DMS79 (cell line): ENCODE measurements at regions not wholly inside any gene's neighbourhood (a gene's known extent, or its start where the extent isn't known, plus 50 kb on each side); places are given as distances from the start of the nearest gene placed in this dataset.

Experiments
- DNase-seq: peaks from one replicate; lab custom pipeline; 2025; lab: John Stamatoyannopoulos, UW

DNA sequence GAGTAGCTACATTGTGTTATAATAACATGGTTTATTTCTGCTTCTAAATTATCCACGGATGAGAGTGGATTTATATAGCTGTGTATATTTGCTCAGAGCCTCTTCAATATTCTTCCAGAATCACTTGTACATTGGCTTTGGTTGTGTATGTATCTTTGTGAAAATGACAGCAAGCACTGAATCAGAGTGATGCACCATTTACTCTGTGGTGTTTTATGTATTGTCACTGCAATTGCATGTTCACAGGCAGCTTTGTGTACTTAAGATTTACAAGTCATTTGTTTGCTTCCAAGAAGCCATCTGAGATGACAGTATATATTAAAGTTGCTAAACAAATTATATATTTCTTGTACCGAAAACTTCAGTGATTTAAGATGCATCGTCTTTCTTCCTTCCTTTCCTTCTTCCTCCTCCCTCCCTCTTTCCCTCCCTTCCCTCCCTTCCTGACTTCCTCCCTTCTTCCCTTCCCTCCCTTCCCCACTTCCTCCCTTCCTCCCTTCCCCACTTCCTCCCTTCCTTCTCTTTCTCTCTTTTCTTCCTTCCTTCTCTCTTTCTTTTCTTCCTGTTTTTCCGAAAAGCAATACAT lies 362.3 kb upstream of the GOLIM4 start:
- DNase-seq = no peak

DNA sequence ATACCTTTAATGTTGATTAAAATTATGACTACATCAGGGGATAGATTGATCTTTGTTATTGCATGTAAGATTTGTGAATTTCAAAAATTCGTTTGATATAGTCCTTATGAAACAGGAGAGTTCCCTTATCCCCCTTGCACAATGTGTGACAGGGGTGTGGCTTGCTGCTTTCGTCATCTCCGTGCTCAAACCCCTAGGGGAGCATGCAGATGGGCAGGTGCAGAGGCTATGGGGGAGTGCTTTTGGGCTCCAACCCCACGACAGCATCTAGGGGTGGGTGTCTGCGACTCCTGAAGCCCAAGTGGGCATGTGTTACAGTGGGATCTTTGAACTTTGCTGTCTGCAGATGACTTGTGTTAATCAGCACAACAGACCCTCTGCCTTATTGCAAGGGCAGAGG lies 360.1 kb upstream of the GOLIM4 start:
- DNase-seq = no peak

DNA sequence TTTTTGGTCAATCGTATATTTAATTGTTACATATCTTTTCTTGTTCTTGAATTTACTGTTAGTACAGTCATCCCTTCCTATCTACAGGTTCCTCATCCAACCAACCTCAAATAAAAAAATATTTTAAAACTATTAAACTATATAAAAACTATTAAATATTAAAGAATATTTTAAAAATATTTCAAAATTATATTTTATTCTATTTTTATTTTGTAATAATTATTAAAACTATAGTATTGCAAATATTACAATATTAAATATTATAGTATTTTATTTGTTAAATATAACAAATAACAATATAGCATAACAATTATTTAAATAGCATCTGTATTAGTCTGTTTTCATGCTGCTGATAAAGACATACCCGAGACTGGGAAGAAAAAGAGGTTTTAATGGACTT lies 357.9 kb upstream of the GOLIM4 start:
- DNase-seq = no peak

DNA sequence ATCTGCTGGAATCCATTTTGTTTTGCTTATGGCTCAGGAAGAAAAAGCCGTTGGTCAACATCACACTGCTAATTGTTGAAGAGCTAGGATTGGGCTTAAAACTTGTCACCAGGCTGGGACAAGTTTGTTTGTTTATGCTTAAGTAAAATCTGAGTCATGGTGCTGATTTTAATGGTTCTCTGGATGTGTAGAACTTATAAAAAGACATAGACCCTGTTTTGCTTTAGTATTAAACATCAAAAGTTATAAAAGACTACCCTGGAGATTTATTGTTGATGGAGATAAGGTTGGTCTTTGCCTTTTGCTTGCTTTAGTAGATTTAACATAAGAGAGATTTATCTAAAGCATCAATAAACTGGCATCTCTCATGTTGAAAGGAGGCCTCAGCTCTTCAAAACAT lies 348.2 kb upstream of the GOLIM4 start:
- DNase-seq = no peak

DNA sequence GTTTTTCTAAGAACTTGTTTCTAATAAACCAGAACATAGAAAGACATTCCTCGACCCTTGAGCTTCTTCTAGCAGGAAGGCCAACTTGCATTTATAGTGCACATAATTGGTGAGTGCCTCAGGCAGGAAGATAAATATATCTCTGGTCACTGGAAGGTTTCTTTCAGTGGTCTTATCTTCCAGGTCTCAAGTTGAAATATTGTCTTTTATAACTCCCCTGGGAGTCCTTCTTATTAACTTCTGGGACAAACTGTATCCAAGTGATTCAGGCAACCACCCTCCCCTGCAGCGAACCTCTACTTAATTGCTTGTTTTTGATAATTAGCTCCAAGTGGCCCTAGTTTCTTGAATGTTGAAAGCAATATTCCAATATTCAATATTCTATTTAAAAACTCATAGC lies 346.8 kb upstream of the GOLIM4 start:
- no peak for DNase-seq

DNA sequence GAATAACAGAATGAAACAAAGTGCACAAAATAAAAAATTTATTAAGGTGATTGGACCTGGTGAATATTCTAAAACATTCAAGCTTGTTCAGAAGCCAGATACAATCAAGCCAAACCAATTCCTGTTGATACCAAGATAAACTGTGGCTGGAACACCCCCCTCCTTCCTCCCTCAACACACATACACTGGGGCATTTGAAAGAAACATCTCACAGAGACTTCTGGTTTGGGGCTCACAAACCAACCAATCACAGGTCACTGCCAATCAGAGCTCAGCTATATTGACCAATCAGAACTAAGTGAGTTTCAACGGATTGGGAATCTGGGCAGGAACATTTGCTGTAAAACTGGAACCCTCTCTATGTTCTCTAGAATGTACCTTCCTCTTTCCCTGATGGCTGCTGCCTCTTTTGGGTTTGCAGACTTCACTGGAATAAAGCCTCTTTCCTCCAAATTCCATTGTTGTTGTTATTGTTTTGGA lies 340.6 kb upstream of the GOLIM4 start:
- no peak for DNase-seq

DNA sequence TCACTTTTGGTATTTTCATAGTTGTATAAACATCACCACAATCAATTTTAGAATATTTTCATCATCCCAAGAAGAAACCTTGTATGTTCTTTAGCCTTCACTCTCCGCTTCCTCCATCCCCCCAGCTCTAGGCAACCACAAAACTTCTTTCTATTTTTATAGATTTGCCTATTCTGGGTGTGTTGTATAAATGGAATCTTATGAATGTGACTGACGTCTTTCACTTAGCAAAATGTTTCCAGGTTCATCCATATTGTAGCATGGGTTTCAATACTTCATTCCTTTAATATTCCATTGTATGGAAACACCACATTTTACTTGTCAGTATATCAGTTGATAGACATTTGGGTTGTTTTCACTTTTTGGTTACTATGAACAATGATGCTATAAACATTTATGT lies 335.8 kb upstream of the GOLIM4 start:
- DNase-seq = no peak

DNA sequence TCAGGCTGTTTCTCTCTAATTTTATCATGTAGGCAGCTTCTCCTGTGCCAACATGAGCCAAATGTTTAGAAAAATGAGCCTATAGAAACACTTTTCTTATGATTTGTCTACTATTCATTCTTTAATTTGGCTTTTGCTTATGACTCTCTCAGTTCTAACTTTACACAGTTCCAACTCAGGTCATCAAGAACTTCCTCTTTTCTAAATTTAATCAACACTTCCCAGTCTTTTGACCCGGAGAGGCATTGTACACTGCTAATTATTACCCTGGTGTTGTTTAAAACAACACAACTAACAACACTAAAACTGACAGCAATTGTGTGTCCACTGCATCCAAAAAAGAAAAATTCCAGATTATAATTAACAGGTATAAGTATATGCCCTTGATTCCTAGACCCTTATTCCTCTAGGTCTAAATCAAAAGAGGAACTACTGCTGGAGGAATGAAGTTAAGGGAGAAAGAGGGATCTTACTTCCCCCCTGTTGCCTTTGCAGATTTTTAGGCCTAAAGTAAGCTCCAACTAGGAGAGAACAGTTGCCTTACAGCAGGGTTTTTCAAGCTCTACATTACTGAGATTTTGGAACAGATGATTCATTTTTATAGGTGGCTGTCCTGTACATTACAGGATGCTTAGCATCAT lies 332.2 kb upstream of the GOLIM4 start:
- no peak for DNase-seq

DNA sequence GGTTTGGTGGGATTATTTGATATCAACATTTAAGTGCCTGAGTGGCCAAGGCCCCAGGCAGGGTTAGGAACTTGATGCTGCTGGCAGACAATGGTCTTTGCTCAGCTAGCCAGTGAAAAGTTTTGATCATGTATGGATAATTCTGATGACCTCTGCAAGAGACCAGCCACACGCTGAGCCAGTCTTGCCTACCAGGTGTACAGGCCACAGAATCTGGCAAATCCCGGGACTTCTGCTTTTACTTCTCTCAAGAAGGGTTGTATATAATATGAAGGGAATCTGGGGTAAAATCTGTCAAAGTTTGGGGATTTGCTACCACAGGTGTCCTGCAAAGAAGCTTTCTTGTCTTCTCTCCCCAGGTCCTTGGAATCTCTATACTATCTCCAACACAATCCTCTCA lies 331.4 kb upstream of the GOLIM4 start:
- DNase-seq = no peak

DNA sequence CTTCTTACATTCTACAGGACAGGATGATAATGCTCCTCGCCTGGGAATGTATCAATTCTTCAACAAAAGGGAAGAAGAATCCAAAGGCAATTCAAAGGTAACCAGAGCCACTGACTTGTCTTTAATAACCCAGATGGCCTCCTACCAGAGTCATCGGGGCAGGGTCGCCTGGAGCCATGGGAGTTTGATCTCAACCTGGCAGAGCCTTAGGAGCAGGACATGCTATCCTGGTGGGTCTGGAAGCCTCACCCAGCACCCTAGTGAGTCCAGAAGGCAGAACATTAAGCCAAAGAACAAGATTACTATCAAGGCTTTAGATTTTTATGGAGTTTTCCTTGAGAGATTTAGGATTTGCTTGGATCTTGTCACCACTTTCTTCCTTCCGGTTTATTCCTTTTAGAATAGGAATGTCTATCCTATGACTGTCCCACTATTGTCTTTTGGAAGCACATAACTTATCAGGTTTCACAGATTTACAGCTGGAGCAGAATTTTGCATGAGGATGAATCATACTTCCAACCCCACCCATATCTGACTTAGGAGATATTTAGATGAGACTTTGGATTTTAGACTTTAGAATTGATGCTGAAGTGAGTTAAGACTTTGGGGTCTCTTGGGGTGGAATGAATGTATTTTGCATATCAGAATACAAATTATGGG lies 330.3 kb upstream of the GOLIM4 start:
- DNase-seq = no peak

DNA sequence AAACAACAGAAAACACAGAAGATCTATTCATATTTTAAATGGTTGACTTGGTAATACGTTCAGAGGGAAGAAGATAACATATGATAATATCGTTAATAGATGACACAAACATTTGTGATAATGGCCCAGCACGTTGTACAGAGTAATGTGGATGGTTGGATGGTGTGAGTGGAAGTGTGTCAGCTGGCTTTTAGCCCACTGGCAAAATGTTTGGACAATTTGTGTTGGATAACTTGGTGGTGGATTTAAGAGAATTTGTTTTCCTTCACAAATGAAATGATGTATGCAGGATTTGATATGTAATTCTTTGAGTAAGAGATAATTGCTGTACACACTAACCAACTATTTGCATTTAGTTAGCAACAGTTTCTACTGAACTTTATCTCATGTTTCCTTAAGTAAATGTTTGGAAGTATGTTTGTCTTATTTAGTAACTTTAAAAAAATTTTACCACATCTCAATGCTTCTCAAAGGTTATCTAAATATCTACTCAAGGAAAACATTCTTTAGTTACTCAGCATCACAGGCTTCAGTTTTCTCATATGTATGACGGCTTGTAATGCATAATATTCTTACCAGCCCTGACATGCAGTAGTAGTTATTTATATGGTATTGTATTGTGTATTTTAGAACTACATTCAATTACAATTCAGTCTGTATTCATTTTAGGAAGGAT lies 328.5 kb upstream of the GOLIM4 start:
- no peak for DNase-seq

DNA sequence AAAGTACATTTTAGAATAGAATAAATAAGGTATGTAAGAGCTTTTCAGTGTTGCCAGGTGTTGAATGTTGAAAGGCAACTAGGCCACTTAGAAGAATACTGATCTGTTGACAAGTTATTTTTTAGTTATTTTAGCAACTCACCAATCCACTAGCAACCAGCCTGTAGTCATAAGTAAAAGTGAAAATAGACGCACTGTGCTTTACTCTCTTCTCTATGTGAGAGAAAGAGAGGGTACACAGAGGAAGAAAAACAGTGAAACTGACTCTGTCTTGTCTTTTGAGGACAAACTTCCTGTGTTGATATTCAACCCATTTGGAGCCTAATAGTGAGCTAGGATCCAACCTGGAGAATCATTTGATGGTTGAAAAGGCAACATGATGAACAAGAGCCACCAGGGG lies 327.1 kb upstream of the GOLIM4 start:
- DNase-seq = no peak

DNA sequence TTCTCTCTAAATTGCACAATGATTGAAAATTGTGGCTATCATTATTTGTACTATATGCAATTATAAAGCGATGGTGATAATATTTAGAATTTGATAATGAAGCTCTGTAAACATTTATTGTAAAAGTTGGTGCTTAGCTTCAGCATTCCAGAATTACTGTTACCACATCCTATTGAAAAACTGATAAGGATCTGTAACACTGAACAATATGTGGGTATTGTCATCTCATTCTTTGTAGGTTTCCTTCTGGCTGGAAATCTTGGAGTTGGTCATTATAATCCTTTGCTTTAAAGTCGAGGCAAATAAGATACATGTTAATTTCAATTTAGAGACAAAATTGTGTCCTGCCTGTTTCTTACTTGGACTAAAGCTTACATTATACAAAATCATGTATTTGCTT lies 323.4 kb upstream of the GOLIM4 start:
- DNase-seq = no peak

DNA sequence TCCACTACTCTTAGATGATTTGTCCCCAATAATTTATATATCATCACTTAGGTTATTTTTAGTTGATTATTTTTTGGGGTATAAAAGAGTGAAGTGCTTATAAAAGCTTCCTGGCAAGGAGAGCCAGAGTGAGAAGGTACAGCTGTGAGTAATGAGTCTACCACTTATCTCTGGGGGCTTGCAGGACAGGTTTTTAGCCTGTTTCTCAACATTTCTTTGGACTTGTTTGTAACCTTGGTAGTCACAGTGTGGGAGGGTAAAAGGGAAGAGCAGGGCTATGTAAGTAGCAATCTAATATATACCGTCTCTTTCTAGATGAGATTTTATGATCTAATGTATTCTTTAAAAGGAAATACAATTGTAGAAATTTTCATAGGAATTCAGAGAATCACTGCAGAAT lies 321.3 kb upstream of the GOLIM4 start:
- no peak for DNase-seq

DNA sequence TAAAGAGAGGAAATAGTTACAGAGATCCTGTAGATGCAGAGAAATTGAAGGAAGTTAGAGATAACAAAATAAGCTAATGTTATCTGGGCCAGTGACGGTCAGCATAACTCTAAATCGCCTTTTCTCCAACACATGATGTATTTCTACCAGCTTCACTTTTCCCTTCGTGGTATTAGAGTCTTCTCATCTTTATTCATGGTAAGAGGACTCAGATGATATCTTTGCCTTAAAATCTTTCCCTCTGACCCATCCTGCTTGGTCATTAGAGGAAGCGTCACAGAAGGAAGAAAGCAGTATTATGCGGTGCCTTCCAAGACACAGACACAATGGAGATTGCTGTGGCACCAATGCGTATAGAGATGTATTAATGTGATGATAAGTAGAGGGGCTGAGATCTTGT lies 320.7 kb upstream of the GOLIM4 start:
- DNase-seq = no peak

DNA sequence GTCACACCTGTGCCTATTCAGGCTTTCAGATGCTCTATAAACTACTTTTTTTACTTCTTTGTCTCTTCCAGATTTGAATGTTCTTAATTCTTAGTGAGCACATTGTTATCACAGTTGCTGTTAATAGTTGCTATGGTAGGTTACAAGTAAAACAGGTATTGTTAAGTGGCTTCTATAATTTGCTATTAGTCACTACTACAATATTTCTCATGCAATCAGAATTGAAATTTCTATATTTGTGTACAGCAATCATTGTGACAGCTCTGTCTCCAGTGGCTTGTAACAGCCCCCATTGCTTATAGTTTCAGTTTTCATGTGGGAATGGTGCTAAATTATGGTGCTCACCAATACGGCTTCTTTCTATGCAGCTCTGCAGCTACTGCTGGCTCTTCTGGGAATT lies 318.4 kb upstream of the GOLIM4 start:
- DNase-seq = no peak

DNA sequence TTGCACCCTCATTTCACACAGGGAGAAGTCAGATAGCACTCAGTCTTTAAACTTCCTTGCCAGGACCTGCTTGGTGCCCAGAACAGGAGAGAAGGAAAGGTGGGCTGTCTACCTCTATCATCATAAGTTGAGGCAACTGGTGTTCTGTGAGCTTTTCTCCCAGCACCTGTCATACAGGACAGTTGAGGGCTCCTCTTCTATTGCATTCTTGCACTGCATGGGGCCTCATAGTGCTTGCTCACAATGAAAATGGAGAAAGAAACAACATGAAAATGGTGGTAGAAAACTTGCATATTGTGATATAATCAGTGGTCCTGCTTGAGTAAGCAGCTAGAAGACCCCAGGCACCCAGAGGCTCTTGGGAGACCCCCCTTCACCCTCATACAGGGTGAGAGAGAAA lies 311.7 kb upstream of the GOLIM4 start:
- no peak for DNase-seq

DNA sequence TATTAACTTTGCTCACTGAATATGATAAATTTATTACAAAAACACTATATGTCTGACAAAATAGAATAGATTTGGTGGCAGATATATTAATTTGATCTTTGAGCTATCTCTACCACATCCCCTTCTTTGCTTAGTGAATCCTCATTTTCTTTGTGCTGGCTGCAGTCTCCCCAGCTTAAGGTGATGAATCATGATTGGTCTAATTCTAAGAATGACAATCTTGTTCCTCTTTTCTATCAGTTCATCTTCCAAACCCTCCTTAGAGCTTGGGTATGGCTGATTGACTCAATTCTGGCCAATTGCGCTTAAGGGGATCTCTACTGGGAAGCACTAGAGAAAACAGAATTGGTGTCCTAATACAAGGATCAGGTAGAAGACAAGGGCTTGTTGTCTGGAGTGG lies 309.6 kb upstream of the GOLIM4 start:
- no peak for DNase-seq

DNA sequence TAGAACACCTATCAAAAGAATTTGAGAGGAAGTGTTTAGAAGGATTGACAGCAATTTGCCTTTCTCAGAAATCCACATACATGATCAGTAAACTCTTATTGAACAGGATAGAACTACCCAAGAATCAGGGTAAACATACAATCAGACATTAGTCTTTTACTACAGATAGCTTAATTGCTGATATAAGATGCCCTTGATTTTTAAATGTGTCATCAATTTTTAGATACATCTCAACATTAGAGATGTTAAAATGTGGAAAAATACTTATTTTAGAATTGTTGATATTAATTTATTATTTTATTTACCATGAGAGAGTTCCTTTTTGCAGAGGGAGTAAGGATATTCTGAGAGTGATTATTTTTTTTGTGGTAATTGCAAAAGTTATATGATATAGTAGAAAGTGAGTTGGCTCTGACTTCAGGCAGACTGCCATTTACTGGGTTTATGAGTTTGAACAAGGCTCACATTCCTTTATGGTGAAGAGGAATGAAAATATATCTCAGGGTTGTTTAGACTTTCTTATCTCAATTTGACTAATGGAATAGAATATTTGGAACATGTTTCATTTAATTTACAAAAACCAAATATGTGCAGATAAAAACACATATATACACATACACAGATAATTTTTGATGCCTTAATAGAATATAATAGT lies 302.8 kb upstream of the GOLIM4 start:
- DNase-seq = no peak

DNA sequence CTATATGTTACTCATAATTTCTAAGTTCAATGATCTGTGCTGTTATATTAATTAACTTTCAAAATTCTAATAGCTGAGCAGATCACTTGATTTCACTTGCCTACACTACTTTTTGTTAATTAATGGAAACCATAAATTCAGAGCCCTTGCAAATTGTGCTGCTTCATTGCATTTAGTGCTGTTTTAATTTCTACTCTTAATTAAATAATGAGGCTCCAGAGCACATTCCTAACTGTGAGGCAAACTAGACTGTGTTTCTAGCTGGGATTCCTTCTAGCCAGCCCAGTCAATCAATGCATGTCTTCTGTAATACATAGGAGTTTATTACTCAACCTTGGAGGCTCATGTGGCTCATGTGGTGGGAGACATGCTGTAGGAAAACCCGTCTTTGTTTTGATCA lies 301.1 kb upstream of the GOLIM4 start:
- no peak for DNase-seq

DNA sequence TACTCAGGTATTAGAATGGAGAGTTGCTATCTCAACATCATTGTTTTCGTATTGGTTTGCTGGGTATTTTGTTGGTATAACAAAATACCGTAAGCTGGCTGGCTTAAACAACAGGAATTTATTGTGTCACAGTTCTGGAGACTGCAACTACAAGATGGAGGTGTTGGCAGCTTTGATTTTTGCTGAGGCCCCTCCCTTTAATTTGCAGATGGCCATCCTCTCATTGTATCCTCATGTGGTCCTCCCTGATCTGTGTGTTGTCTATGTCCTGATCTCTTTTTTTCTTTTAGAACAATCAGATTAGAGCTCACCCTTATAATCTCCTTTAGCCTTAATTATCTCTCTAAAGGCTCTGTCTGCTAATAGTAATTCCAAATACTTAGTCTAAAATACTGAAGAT lies 299.8 kb upstream of the GOLIM4 start:
- DNase-seq = no peak

DNA sequence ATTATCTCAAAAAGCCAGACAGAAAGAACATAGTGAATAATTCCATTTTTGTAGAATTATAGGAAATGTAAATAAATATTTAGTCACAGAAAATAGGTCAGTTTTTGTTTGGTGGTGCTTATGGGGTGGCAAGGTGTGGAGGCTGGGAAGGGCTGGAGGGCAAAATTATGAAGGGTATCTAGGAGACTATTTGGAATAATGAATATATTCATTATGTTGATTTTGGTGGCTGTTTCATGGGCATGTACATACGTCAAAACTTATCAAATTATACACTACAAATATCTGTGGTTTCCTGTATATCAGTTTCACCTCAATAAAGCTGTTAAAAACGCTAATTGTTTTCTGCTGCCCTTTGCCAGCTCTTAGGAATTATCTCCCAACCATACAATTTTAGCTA lies 298.7 kb upstream of the GOLIM4 start:
- no peak for DNase-seq

DNA sequence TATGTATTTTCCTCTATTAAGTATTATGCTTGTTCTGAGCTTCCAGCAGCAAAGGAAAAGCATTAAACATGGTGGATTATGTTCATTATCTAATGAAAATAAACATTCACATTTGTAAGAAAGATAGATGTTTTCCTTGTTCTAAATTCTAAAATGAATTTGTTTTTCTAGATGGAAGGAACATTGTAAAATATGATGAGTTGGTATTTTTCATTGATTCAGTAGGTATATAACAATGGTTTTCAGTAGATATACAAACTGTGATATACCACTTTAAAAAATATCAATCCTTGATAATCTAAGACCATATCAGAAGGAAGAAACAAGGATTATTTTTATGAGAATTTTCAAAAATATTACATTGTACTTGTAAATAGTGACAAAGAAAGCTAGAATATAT lies 290.6 kb upstream of the GOLIM4 start:
- DNase-seq = no peak
